ENCODE measurements at regions not wholly inside any gene's neighbourhood (a gene's known extent, or its start where the extent isn't known, plus 50 kb on each side); places are given as distances from the start of the nearest gene placed in this dataset.

DNA sequence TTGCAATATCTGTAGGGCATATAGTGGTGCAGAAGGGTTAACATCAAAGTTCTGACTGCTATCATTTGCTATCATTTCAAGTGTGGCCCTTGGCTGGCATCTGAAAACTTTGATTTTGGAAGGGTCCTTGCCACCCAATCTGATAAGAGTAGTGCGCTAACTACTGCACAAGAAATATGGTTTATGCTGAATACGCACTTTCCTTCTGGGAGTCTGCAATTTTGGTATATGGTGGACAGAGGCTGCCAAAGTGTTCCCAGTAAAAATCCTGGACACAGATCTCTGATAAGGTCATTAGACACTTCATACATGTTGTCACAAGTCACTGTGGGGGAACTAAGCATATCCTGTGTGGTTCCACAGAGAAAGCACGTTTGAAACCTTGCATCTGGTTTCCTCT is 461.6 kb upstream of the CDH11 start:
- no peak overlapping the region for H3K4me3 ChIP-seq (ENCODE audit: low read depth, low read length)
- TF ChIP-seq, protein P1, sequence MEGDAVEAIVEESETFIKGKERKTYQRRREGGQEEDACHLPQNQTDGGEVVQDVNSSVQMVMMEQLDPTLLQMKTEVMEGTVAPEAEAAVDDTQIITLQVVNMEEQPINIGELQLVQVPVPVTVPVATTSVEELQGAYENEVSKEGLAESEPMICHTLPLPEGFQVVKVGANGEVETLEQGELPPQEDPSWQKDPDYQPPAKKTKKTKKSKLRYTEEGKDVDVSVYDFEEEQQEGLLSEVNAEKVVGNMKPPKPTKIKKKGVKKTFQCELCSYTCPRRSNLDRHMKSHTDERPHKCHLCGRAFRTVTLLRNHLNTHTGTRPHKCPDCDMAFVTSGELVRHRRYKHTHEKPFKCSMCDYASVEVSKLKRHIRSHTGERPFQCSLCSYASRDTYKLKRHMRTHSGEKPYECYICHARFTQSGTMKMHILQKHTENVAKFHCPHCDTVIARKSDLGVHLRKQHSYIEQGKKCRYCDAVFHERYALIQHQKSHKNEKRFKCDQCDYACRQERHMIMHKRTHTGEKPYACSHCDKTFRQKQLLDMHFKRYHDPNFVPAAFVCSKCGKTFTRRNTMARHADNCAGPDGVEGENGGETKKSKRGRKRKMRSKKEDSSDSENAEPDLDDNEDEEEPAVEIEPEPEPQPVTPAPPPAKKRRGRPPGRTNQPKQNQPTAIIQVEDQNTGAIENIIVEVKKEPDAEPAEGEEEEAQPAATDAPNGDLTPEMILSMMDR (IDR thresholded peaks at IDR 0.05; ENCODE audit: low read depth, low read length, missing control alignments), result no peak
- in situ Hi-C loops (cut with HindIII; ENCODE audit: low sequenced_read_pairs), result no loop called here
- DNase-seq (ENCODE audit: low read depth), result no peak

GRCh38 chr16:65579050-65579449 is 457.2 kb upstream of the CDH11 start:
- in situ Hi-C loops (cut with HindIII; ENCODE audit: low sequenced_read_pairs), result no loop called here
- TF ChIP-seq, protein P1 (IDR thresholded peaks at IDR 0.05; ENCODE audit: low read depth, low read length, missing control alignments), result no peak
- H3K4me3 ChIP-seq (ENCODE audit: low read depth, low read length), result no peak overlapping the region
- no peak for DNase-seq (ENCODE audit: low read depth)

DNA sequence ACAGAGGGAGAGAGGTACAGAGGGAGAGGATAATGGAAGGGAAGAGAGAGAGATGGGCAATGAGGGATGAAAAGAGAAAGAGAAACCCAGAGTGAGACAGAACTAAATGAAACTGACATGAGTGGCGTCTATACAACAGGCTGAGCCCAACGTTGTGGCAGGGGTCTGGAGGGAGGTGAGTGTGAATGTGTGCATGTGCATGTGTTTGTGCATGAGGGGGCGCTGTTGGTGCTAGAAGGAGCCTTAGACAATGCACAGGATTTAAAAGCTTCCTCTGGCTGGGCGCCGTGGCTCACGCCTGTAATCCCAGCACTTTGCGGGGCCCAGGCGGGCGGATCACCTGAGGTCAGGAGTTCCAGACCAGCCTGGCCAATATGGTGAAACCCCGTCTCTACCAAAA is 454.8 kb upstream of the CDH11 start:
- in situ Hi-C loops (cut with HindIII; ENCODE audit: low sequenced_read_pairs), result no loop called here
- H3K4me3 ChIP-seq (ENCODE audit: low read depth, low read length), result no peak overlapping the region
- no peak for DNase-seq (ENCODE audit: low read depth)
- TF ChIP-seq, protein P1 (IDR thresholded peaks at IDR 0.05; ENCODE audit: low read depth, low read length, missing control alignments), result no peak

- in situ Hi-C loops (cut with HindIII; ENCODE audit: low sequenced_read_pairs), result no loop called here
- no peak for DNase-seq (ENCODE audit: low read depth)
- H3K4me3 ChIP-seq (ENCODE audit: low read depth, low read length), result no peak overlapping the region
- TF ChIP-seq, protein P1 (IDR thresholded peaks at IDR 0.05; ENCODE audit: low read depth, low read length, missing control alignments), result no peak
These were observed 454.3 kb upstream of the CDH11 start for GRCh38 chr16:65576139-65576538.

DNA sequence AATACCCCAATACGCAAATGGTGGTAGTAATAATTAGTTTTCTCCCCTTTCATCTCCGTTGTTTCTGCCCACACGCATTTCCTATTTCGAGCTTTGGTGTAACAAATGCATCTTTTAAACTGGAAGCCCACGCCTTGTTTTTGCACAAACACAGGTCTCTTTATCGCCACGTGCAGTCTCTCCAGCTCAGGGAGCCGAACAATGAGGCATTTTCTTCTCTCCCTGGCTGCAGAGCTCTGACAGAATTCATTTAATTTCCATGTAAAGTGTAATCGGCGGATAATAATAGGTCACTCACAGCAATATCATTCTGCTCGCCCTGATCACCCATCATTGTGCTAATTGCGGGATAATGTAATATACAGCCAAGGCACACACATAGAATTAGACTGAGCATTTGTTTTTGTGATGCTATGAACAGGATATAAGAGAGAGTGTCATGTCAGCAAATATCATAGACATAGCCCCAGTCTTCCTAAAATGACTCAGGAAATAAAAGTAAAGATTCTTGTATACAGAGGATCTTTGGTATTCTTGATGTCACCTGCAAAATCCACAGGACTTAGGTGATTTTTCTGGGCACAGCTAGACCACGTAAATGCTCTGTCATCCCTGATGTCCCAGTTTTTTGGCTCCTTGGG is 452.6 kb upstream of the CDH11 start:
- DNase-seq (ENCODE audit: low read depth), result no peak
- in situ Hi-C loops (cut with HindIII; ENCODE audit: low sequenced_read_pairs), result no loop called here
- TF ChIP-seq, protein P1 (IDR thresholded peaks at IDR 0.05; ENCODE audit: low read depth, low read length, missing control alignments), result no peak
- no peak overlapping the region for H3K4me3 ChIP-seq (ENCODE audit: low read depth, low read length)

GRCh38 chr16:65572156-65572555 is 450.3 kb upstream of the CDH11 start:
- TF ChIP-seq, protein P1 (IDR thresholded peaks at IDR 0.05; ENCODE audit: low read depth, low read length, missing control alignments), result no peak
- H3K4me3 ChIP-seq (ENCODE audit: low read depth, low read length), result no peak overlapping the region
- peak; percentile 49 for DNase-seq (ENCODE audit: low read depth)
- in situ Hi-C loops (cut with HindIII; ENCODE audit: low sequenced_read_pairs), result no loop called here

Data from astrocyte of the cerebellum (primary cell).